ENCODE measurements at regions not wholly inside any gene's neighbourhood (a gene's known extent, or its start where the extent isn't known, plus 50 kb on each side); places are given as distances from the start of the nearest gene placed in this dataset.

- no peak for TF ChIP-seq CTCF (conservative IDR thresholded peaks at IDR 0.05; ENCODE audit: low read depth)
- no peak for DNase-seq (ENCODE audit: low spot score)
- POLR2A ChIA-PET (ENCODE audit: low non-redundant PET), result no interaction called here
- H3K27ac ChIP-seq, result no peak overlapping the region
- CTCF ChIA-PET, result no interaction called here
Measured at GRCh38 chr15:35771746-35772442, 225.9 kb upstream of the DPH6 start.

DNA sequence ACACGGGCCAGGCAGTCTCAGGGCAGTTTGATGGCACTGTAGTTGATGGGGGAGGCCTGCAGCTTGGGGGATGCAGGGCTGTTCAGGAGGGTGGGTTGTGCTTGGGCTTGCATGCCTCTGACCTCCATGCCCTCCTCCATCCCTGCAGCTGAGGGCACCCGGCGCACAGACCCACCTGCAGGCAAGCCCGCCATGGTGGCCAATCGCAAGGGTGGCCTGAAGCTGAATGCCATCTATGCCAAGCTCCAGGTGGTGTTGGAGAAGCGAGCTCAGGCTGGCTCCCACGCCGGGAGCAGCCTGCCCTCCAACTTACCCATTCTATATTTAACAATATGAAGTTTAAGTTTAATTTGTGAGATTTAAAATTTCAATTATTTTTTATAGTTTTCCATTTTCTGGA lies 228.7 kb upstream of the DPH6 start:
- ChIA-PET CTCF (interaction anchor here (0.6 kb wide), 1 partner anchor 1359 kb away, joined by 3 read pairs; no protein-coding TSS in a partner anchor), POLR2A (ENCODE audit: low non-redundant PET) (no interaction called here)
- no peak overlapping the region for H3K27ac ChIP-seq
- TF ChIP-seq CTCF (conservative IDR thresholded peaks at IDR 0.05; ENCODE audit: low read depth), result no peak
- no peak for DNase-seq (ENCODE audit: low spot score)

GRCh38 chr15:35775471-35775870 lies 229.5 kb upstream of the DPH6 start:
- no peak overlapping the region for H3K27ac ChIP-seq
- ChIA-PET POLR2A (ENCODE audit: low non-redundant PET) (no interaction called here), CTCF (interaction anchor here (0.7 kb wide), 1 partner anchor 115 kb away, joined by 8 read pairs; no protein-coding TSS in a partner anchor)
- DNase-seq (ENCODE audit: low spot score), result no peak
- no peak for TF ChIP-seq CTCF (conservative IDR thresholded peaks at IDR 0.05; ENCODE audit: low read depth)

DNA sequence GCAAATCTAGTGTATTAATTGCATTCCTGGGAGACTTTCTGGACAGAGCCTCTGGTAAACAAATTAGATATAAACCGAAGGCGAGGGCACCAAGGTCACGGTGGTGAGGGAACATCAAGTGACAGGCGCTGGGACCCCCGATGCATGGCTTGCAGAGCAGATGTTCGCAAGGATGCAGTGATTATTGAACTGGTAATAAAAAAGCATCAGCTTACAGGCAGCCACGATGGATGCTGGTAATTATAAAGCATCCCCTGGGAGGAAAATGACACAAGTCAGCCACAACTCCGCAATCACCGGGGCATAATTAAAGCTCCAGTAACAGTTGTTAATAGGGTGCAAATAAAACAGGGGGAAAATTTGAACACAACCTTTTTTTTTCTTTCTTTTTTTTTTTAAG lies 231.1 kb upstream of the DPH6 start:
- H3K27ac ChIP-seq, result no peak overlapping the region

GRCh38 chr15:35783203-35783602 lies 237.2 kb upstream of the DPH6 start:
- ChIA-PET POLR2A (ENCODE audit: low non-redundant PET) (no interaction called here), CTCF (no interaction called here)
- no peak for DNase-seq (ENCODE audit: low spot score)
- no peak overlapping the region for H3K27ac ChIP-seq
- TF ChIP-seq CTCF (conservative IDR thresholded peaks at IDR 0.05; ENCODE audit: low read depth), result no peak

More for the DNA sequence above, 231.1 kb upstream of the DPH6 start:
- no peak for TF ChIP-seq CTCF (conservative IDR thresholded peaks at IDR 0.05; ENCODE audit: low read depth)
- POLR2A ChIA-PET (ENCODE audit: low non-redundant PET), result no interaction called here
- no peak for DNase-seq (ENCODE audit: low spot score)
- CTCF ChIA-PET, result interaction anchor here (0.7 kb wide), 2 partner anchors 8 to 687 kb away, joined by 4 to 5 read pairs; no protein-coding TSS in a partner anchor

DNA sequence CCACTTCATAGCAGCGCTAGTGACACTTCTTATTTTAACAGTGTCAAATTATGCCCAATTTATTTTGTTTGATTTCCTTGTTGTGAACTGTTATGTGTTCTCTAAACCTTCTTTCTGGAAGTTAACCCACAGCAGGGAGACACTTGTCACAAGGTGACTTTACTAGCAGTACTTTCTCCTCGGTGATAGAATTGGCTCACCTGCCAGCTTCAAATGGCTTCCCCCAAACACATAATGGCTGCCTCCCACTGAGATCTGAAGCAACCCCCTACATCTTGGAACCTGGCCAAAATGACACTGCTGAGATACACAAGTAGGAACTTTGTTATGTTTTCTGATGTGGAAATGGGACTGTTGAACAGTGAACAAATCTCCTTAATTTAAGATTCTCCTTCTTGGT lies 238.8 kb upstream of the DPH6 start:
- no peak for DNase-seq (ENCODE audit: low spot score)
- POLR2A ChIA-PET (ENCODE audit: low non-redundant PET), result interaction anchor here (0.5 kb wide), 1 partner anchor 188 kb away, joined by 4 read pairs; no protein-coding TSS in a partner anchor
- no peak overlapping the region for H3K27ac ChIP-seq
- CTCF ChIA-PET, result no interaction called here
- TF ChIP-seq CTCF (conservative IDR thresholded peaks at IDR 0.05; ENCODE audit: low read depth), result no peak
